H1 (cell line): ENCODE measurements at regions not wholly inside any gene's neighbourhood (a gene's known extent, or its start where the extent isn't known, plus 50 kb on each side); places are given as distances from the start of the nearest gene placed in this dataset.
"Not testable (repeated sequence)": the region's sequence is repeated elsewhere in the genome, so short reads cannot be mapped to it uniquely, and the experiment has no call there.

Experiments
- CTCF ChIA-PET: fragments of 300-600 bp; sonication (Branson Sonifier 250); formaldehyde crosslinking; loops from one replicate; lab custom pipeline; 2021; ENCODE audit not compliant: partially characterized antibody; lab: Charles Lee
- POLR2A ChIA-PET: fragments of 300-600 bp; sonication (Branson Sonifier 250); formaldehyde crosslinking; loops from one replicate; lab custom pipeline; 2021; ENCODE audit warnings: inconsistent platforms; ENCODE audit not compliant: partially characterized antibody; lab: Charles Lee
- DNase-seq, 2 experiments: peaks; one replicate each; pipeline versions ENCODE4 v3.0.0 to v3.0.0-alpha.2; 2010 to 2022; ENCODE audit warnings: low spot score in 2 of 2, low read depth in 1 of 2, mixed read lengths in 1 of 2
- FAIRE-seq: peaks from 2 replicates; lab custom pipeline; 2011; peaks lifted over from hg19 to GRCh38; lab: Jason Lieb, UNC
- H2AFZ ChIP-seq: 2 replicates; pipeline ENCODE4 v1.8.1; 2012; ENCODE audit warnings: low read length, inconsistent platforms
- H2AK5ac ChIP-seq: 2 replicates; pipeline ENCODE4 v1.6.1; 2013; ENCODE audit warnings: low read depth, low read length
- H2BK120ac ChIP-seq: replicated peaks from 2 replicates; pipeline ENCODE3; 2013; ENCODE audit warnings: low read depth, low read length, inconsistent platforms
- H2BK12ac ChIP-seq: 2 replicates; pipeline ENCODE4 v1.6.1; 2013; ENCODE audit warnings: low read depth, low read length
- H2BK15ac ChIP-seq: 2 replicates; pipeline ENCODE4 v1.6.1; 2013; ENCODE audit warnings: low read length
- H2BK20ac ChIP-seq: 2 replicates; pipeline ENCODE4 v1.6.1; 2013; ENCODE audit warnings: low read length
- H2BK5ac ChIP-seq: 2 replicates; pipeline ENCODE4 v1.6.1; 2013; ENCODE audit warnings: low read depth, low read length
- H3K14ac ChIP-seq: 2 replicates; pipeline ENCODE4 v1.6.1; 2013; ENCODE audit warnings: inconsistent platforms; ENCODE audit not compliant: insufficient read length
- H3K18ac ChIP-seq: 2 replicates; pipeline ENCODE4 v1.6.1; 2013; ENCODE audit warnings: low read length; ENCODE audit errors: extremely low read depth
- H3K23ac ChIP-seq: 2 replicates; pipeline ENCODE4 v1.6.1; 2013; ENCODE audit warnings: inconsistent platforms; ENCODE audit not compliant: insufficient read length
- H3K23me2 ChIP-seq: 2 replicates; pipeline ENCODE4 v1.6.1; 2013; ENCODE audit warnings: low read depth, low read length
- H3K27ac ChIP-seq: 2 replicates; pipeline ENCODE4 v1.6.1; 2011; ENCODE audit warnings: low read depth, low read length, inconsistent platforms
- H3K27me3 ChIP-seq, 4 experiments: replicated peaks in 1 of 4; 1 replicate in 1 of 4; 2 replicates in 3 of 4; pipeline versions ENCODE4 v1.6.1 to v1.8.1; 2011 to 2013; ENCODE audit warnings: low read length in 3 of 4, mild to moderate bottlenecking in 3 of 4, inconsistent platforms in 2 of 4, mixed read lengths in 2 of 4, moderate library complexity in 1 of 4; ENCODE audit not compliant: control insufficient read depth in 3 of 4, insufficient read depth in 3 of 4; ENCODE audit errors: extremely low read depth in 1 of 4
- H3K36me3 ChIP-seq, 4 experiments: 2 replicates each; pipeline versions ENCODE4 v1.6.1 to v1.8.1; 2011 to 2013; ENCODE audit warnings: mild to moderate bottlenecking in 4 of 4, low read length in 3 of 4, moderate library complexity in 2 of 4, control low read depth in 1 of 4, inconsistent platforms in 1 of 4; ENCODE audit not compliant: insufficient read depth in 4 of 4, control insufficient read depth in 2 of 4
- H3K4ac ChIP-seq: replicated peaks from 2 replicates; pipeline ENCODE3; 2013; ENCODE audit warnings: low read length, low read depth, mixed read lengths, inconsistent platforms; ENCODE audit not compliant: insufficient read length
- H3K4me1 ChIP-seq, 4 experiments: replicated peaks in 1 of 4; 1 replicate in 1 of 4; 2 replicates in 3 of 4; pipeline versions ENCODE4 v1.6.1 to v1.8.1; 2011 to 2013; ENCODE audit warnings: low read length in 3 of 4, inconsistent platforms in 2 of 4, mixed read lengths in 1 of 4; ENCODE audit not compliant: insufficient read depth in 4 of 4, control insufficient read depth in 3 of 4
- H3K4me2 ChIP-seq, 2 experiments: 2 replicates each; pipeline versions ENCODE4 v1.6.1 to v1.8.1; 2011 to 2013; ENCODE audit warnings: low read depth in 2 of 2, low read length in 2 of 2, control low read depth in 1 of 2, inconsistent platforms in 1 of 2, mild to moderate bottlenecking in 1 of 2; ENCODE audit not compliant: insufficient read depth in 1 of 2
- H3K4me3 ChIP-seq, 4 experiments: fragments of 200-600, 300-600 bp in 1 of 4; sonication (generic), shearing (Covaris generic), sonication (Bioruptor Twin) in 1 of 4; 2 replicates each; pipeline versions ENCODE4 v1.5.1 to v1.8.1; 2011 to 2016; ENCODE audit warnings: low read length in 4 of 4, low read depth in 3 of 4, control low read depth in 2 of 4, inconsistent platforms in 2 of 4, mild to moderate bottlenecking in 2 of 4, mixed read lengths in 1 of 4, moderate library complexity in 1 of 4; ENCODE audit not compliant: insufficient read depth in 2 of 4; ENCODE audit errors: extremely low read depth in 1 of 4
- H3K56ac ChIP-seq: replicated peaks from 2 replicates; pipeline ENCODE3; 2013; ENCODE audit warnings: low read depth, mild to moderate bottlenecking, mixed read lengths, low read length, inconsistent platforms; ENCODE audit not compliant: insufficient read length
- H3K79me1 ChIP-seq: 2 replicates; pipeline ENCODE4 v1.6.1; 2013; ENCODE audit warnings: low read depth, low read length, control low read depth
- H3K79me2 ChIP-seq, 2 experiments: 2 replicates each; pipeline versions ENCODE4 v1.6.1 to v1.8.1; 2012 to 2013; ENCODE audit warnings: low read length in 2 of 2, mild to moderate bottlenecking in 2 of 2, inconsistent platforms in 1 of 2; ENCODE audit not compliant: insufficient read depth in 2 of 2, control insufficient read depth in 1 of 2
- H3K9ac ChIP-seq, 4 experiments: replicated peaks in 1 of 4; 1 replicate in 1 of 4; 2 replicates in 3 of 4; pipeline versions ENCODE4 v1.6.1 to v1.8.1; 2011 to 2013; ENCODE audit warnings: low read depth in 3 of 4, low read length in 3 of 4, control low read depth in 2 of 4, mild to moderate bottlenecking in 2 of 4, moderate library complexity in 2 of 4, inconsistent platforms in 1 of 4; ENCODE audit errors: extremely low read depth in 1 of 4
- H3K9me3 ChIP-seq, 2 experiments: 2 replicates each; pipeline versions ENCODE4 v1.6.1 to v1.8.1; 2012 to 2013; ENCODE audit warnings: mild to moderate bottlenecking in 2 of 2, moderate library complexity in 2 of 2, control low read depth in 1 of 2, inconsistent platforms in 1 of 2, low read depth in 1 of 2, low read length in 1 of 2, mixed read lengths in 1 of 2; ENCODE audit not compliant: insufficient read depth in 2 of 2
- H4K20me1 ChIP-seq, 2 experiments: replicated peaks in 1 of 2; 2 replicates each; pipeline versions ENCODE3 to v1.8.1; 2011 to 2013; ENCODE audit warnings: inconsistent platforms in 2 of 2, low read length in 2 of 2, mild to moderate bottlenecking in 1 of 2; ENCODE audit not compliant: insufficient read depth in 2 of 2, control insufficient read depth in 1 of 2
- H4K5ac ChIP-seq: 2 replicates; pipeline ENCODE4 v1.6.1; 2013; ENCODE audit warnings: low read length, low read depth, mixed read lengths, inconsistent platforms; ENCODE audit not compliant: insufficient read length
- H4K8ac ChIP-seq: 2 replicates; pipeline ENCODE4 v1.8.0; 2013; ENCODE audit warnings: mild to moderate bottlenecking, moderate library complexity, low read length, inconsistent platforms; ENCODE audit not compliant: insufficient read depth; ENCODE audit errors: extremely low read depth
- H4K91ac ChIP-seq: replicated peaks from 2 replicates; pipeline ENCODE3; 2013; ENCODE audit warnings: low read length, mixed read lengths, inconsistent platforms; ENCODE audit not compliant: insufficient read length
- WGBS, 2 experiments: shearing (Covaris generic) in 1 of 2; methylation state at CpG; one replicate each; pipeline versions ENCODE4 v1.1.6 to v1.1.7; 2013 to 2015; ENCODE audit warnings: low lambda C conversion rate in 2 of 2, mixed read lengths in 2 of 2, inconsistent platforms in 1 of 2, low coverage in 1 of 2, missing lambda C conversion rate in 1 of 2; ENCODE audit not compliant: insufficient replicate concordance in 2 of 2, insufficient coverage in 1 of 2, insufficient read length in 1 of 2; ENCODE audit errors: extremely low coverage in 1 of 2, missing lambda C conversion rate in 1 of 2; 5-methylcytosine and 5-hydroxymethylcytosine counted together

DNA sequence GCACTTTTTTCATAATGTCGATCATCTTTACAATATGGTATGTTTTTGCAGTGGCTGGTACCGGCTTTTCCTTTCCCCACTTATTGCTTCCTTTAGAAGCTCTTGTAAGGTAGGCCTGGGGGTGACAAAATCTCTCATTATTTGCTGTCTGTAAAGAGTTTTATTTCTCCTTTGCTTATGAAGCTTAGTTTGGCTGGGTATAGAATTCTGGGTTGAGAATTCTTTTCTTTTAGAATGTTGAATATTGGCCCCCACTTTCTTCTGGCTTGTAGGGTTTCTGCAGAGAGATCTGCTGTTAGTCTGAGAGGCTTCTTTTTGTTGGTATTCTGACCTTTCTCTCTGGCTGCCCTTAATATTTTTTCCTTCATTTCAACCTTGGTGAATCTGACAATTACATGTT, 58.5 kb upstream of the OR14J1 start:
- H3K9me3 ChIP-seq, H3K9ac ChIP-seq, H3K23me2 ChIP-seq, H2BK12ac ChIP-seq, H3K27ac ChIP-seq, H2AFZ ChIP-seq, H3K56ac ChIP-seq, H3K4me3 ChIP-seq, FAIRE-seq, H3K4me1 ChIP-seq, H3K14ac ChIP-seq, H4K5ac ChIP-seq, H2BK20ac ChIP-seq, H2BK15ac ChIP-seq, H3K79me1 ChIP-seq, H3K4ac ChIP-seq, H3K23ac ChIP-seq, H3K79me2 ChIP-seq, CTCF ChIA-PET, H3K36me3 ChIP-seq, H3K27me3 ChIP-seq, H3K4me2 ChIP-seq, H4K8ac ChIP-seq, H4K91ac ChIP-seq, H2BK5ac ChIP-seq, DNase-seq, H4K20me1 ChIP-seq, H3K18ac ChIP-seq, H2BK120ac ChIP-seq, H2AK5ac ChIP-seq: not testable (repeated sequence)
- WGBS, 2 experiments: 87% methylated on average over 2 of the region's 2 CpGs; no CpG with 5 or more reads in 1 of the 2 experiments
- POLR2A ChIA-PET: interaction anchor here (0.7 kb wide), 1 partner anchor 44 kb away, joined by 3 read pairs; no protein-coding TSS in a partner anchor
